H1 (cell line): ENCODE measurements at regions not wholly inside any gene's neighbourhood (a gene's known extent, or its start where the extent isn't known, plus 50 kb on each side); places are given as distances from the start of the nearest gene placed in this dataset.

Experiments
- CTCF ChIA-PET: fragments of 300-600 bp; sonication (Branson Sonifier 250); formaldehyde crosslinking; loops from one replicate; lab custom pipeline; 2021; ENCODE audit not compliant: partially characterized antibody; lab: Charles Lee
- POLR2A ChIA-PET: fragments of 300-600 bp; sonication (Branson Sonifier 250); formaldehyde crosslinking; loops from one replicate; lab custom pipeline; 2021; ENCODE audit warnings: inconsistent platforms; ENCODE audit not compliant: partially characterized antibody; lab: Charles Lee
- DNase-seq, 2 experiments: peaks; one replicate each; pipeline versions ENCODE4 v3.0.0 to v3.0.0-alpha.2; 2010 to 2022; ENCODE audit warnings: low spot score in 2 of 2, low read depth in 1 of 2, mixed read lengths in 1 of 2
- FAIRE-seq: peaks from 2 replicates; lab custom pipeline; 2011; peaks lifted over from hg19 to GRCh38; lab: Jason Lieb, UNC
- H2AFZ ChIP-seq: 2 replicates; pipeline ENCODE4 v1.8.1; 2012; ENCODE audit warnings: low read length, inconsistent platforms
- H2AK5ac ChIP-seq: 2 replicates; pipeline ENCODE4 v1.6.1; 2013; ENCODE audit warnings: low read depth, low read length
- H2BK120ac ChIP-seq: replicated peaks from 2 replicates; pipeline ENCODE3; 2013; ENCODE audit warnings: low read depth, low read length, inconsistent platforms
- H2BK12ac ChIP-seq: 2 replicates; pipeline ENCODE4 v1.6.1; 2013; ENCODE audit warnings: low read depth, low read length
- H2BK15ac ChIP-seq: 2 replicates; pipeline ENCODE4 v1.6.1; 2013; ENCODE audit warnings: low read length
- H2BK20ac ChIP-seq: 2 replicates; pipeline ENCODE4 v1.6.1; 2013; ENCODE audit warnings: low read length
- H2BK5ac ChIP-seq: 2 replicates; pipeline ENCODE4 v1.6.1; 2013; ENCODE audit warnings: low read depth, low read length
- H3K14ac ChIP-seq: 2 replicates; pipeline ENCODE4 v1.6.1; 2013; ENCODE audit warnings: inconsistent platforms; ENCODE audit not compliant: insufficient read length
- H3K18ac ChIP-seq: 2 replicates; pipeline ENCODE4 v1.6.1; 2013; ENCODE audit warnings: low read length; ENCODE audit errors: extremely low read depth
- H3K23ac ChIP-seq: 2 replicates; pipeline ENCODE4 v1.6.1; 2013; ENCODE audit warnings: inconsistent platforms; ENCODE audit not compliant: insufficient read length
- H3K23me2 ChIP-seq: 2 replicates; pipeline ENCODE4 v1.6.1; 2013; ENCODE audit warnings: low read depth, low read length
- H3K27ac ChIP-seq: 2 replicates; pipeline ENCODE4 v1.6.1; 2011; ENCODE audit warnings: low read depth, low read length, inconsistent platforms
- H3K27me3 ChIP-seq, 4 experiments: replicated peaks in 1 of 4; 1 replicate in 1 of 4; 2 replicates in 3 of 4; pipeline versions ENCODE4 v1.6.1 to v1.8.1; 2011 to 2013; ENCODE audit warnings: low read length in 3 of 4, mild to moderate bottlenecking in 3 of 4, inconsistent platforms in 2 of 4, mixed read lengths in 2 of 4, moderate library complexity in 1 of 4; ENCODE audit not compliant: control insufficient read depth in 3 of 4, insufficient read depth in 3 of 4; ENCODE audit errors: extremely low read depth in 1 of 4
- H3K36me3 ChIP-seq, 4 experiments: 2 replicates each; pipeline versions ENCODE4 v1.6.1 to v1.8.1; 2011 to 2013; ENCODE audit warnings: mild to moderate bottlenecking in 4 of 4, low read length in 3 of 4, moderate library complexity in 2 of 4, control low read depth in 1 of 4, inconsistent platforms in 1 of 4; ENCODE audit not compliant: insufficient read depth in 4 of 4, control insufficient read depth in 2 of 4
- H3K4ac ChIP-seq: replicated peaks from 2 replicates; pipeline ENCODE3; 2013; ENCODE audit warnings: low read length, low read depth, mixed read lengths, inconsistent platforms; ENCODE audit not compliant: insufficient read length
- H3K4me1 ChIP-seq, 4 experiments: replicated peaks in 1 of 4; 1 replicate in 1 of 4; 2 replicates in 3 of 4; pipeline versions ENCODE4 v1.6.1 to v1.8.1; 2011 to 2013; ENCODE audit warnings: low read length in 3 of 4, inconsistent platforms in 2 of 4, mixed read lengths in 1 of 4; ENCODE audit not compliant: insufficient read depth in 4 of 4, control insufficient read depth in 3 of 4
- H3K4me2 ChIP-seq, 2 experiments: 2 replicates each; pipeline versions ENCODE4 v1.6.1 to v1.8.1; 2011 to 2013; ENCODE audit warnings: low read depth in 2 of 2, low read length in 2 of 2, control low read depth in 1 of 2, inconsistent platforms in 1 of 2, mild to moderate bottlenecking in 1 of 2; ENCODE audit not compliant: insufficient read depth in 1 of 2
- H3K4me3 ChIP-seq, 4 experiments: fragments of 200-600, 300-600 bp in 1 of 4; sonication (generic), shearing (Covaris generic), sonication (Bioruptor Twin) in 1 of 4; 2 replicates each; pipeline versions ENCODE4 v1.5.1 to v1.8.1; 2011 to 2016; ENCODE audit warnings: low read length in 4 of 4, low read depth in 3 of 4, control low read depth in 2 of 4, inconsistent platforms in 2 of 4, mild to moderate bottlenecking in 2 of 4, mixed read lengths in 1 of 4, moderate library complexity in 1 of 4; ENCODE audit not compliant: insufficient read depth in 2 of 4; ENCODE audit errors: extremely low read depth in 1 of 4
- H3K56ac ChIP-seq: replicated peaks from 2 replicates; pipeline ENCODE3; 2013; ENCODE audit warnings: low read depth, mild to moderate bottlenecking, mixed read lengths, low read length, inconsistent platforms; ENCODE audit not compliant: insufficient read length
- H3K79me1 ChIP-seq: 2 replicates; pipeline ENCODE4 v1.6.1; 2013; ENCODE audit warnings: low read depth, low read length, control low read depth
- H3K79me2 ChIP-seq, 2 experiments: 2 replicates each; pipeline versions ENCODE4 v1.6.1 to v1.8.1; 2012 to 2013; ENCODE audit warnings: low read length in 2 of 2, mild to moderate bottlenecking in 2 of 2, inconsistent platforms in 1 of 2; ENCODE audit not compliant: insufficient read depth in 2 of 2, control insufficient read depth in 1 of 2
- H3K9ac ChIP-seq, 4 experiments: replicated peaks in 1 of 4; 1 replicate in 1 of 4; 2 replicates in 3 of 4; pipeline versions ENCODE4 v1.6.1 to v1.8.1; 2011 to 2013; ENCODE audit warnings: low read depth in 3 of 4, low read length in 3 of 4, control low read depth in 2 of 4, mild to moderate bottlenecking in 2 of 4, moderate library complexity in 2 of 4, inconsistent platforms in 1 of 4; ENCODE audit errors: extremely low read depth in 1 of 4
- H3K9me3 ChIP-seq, 2 experiments: 2 replicates each; pipeline versions ENCODE4 v1.6.1 to v1.8.1; 2012 to 2013; ENCODE audit warnings: mild to moderate bottlenecking in 2 of 2, moderate library complexity in 2 of 2, control low read depth in 1 of 2, inconsistent platforms in 1 of 2, low read depth in 1 of 2, low read length in 1 of 2, mixed read lengths in 1 of 2; ENCODE audit not compliant: insufficient read depth in 2 of 2
- H4K20me1 ChIP-seq, 2 experiments: replicated peaks in 1 of 2; 2 replicates each; pipeline versions ENCODE3 to v1.8.1; 2011 to 2013; ENCODE audit warnings: inconsistent platforms in 2 of 2, low read length in 2 of 2, mild to moderate bottlenecking in 1 of 2; ENCODE audit not compliant: insufficient read depth in 2 of 2, control insufficient read depth in 1 of 2
- H4K5ac ChIP-seq: 2 replicates; pipeline ENCODE4 v1.6.1; 2013; ENCODE audit warnings: low read length, low read depth, mixed read lengths, inconsistent platforms; ENCODE audit not compliant: insufficient read length
- H4K8ac ChIP-seq: 2 replicates; pipeline ENCODE4 v1.8.0; 2013; ENCODE audit warnings: mild to moderate bottlenecking, moderate library complexity, low read length, inconsistent platforms; ENCODE audit not compliant: insufficient read depth; ENCODE audit errors: extremely low read depth
- H4K91ac ChIP-seq: replicated peaks from 2 replicates; pipeline ENCODE3; 2013; ENCODE audit warnings: low read length, mixed read lengths, inconsistent platforms; ENCODE audit not compliant: insufficient read length
- CHD1 ChIP-seq: IDR thresholded peaks from 2 replicates; pipeline ENCODE4 v1.6.1; 2012; ENCODE audit warnings: low read depth, low read length, improper control_type of control experiment
- JUND ChIP-seq: IDR thresholded peaks from 2 replicates; pipeline ENCODE4 v1.6.1; 2011; ENCODE audit warnings: mild to moderate bottlenecking, improper control_type of control experiment, low read length
- TAF7 ChIP-seq: optimal IDR thresholded peaks from 2 replicates; pipeline ENCODE3; 2011; ENCODE audit warnings: low read depth, mild to moderate bottlenecking, inconsistent platforms, low read length, moderate library complexity, borderline replicate concordance
- WGBS, 2 experiments: shearing (Covaris generic) in 1 of 2; methylation state at CpG; one replicate each; pipeline versions ENCODE4 v1.1.6 to v1.1.7; 2013 to 2015; ENCODE audit warnings: low lambda C conversion rate in 2 of 2, mixed read lengths in 2 of 2, inconsistent platforms in 1 of 2, low coverage in 1 of 2, missing lambda C conversion rate in 1 of 2; ENCODE audit not compliant: insufficient replicate concordance in 2 of 2, insufficient coverage in 1 of 2, insufficient read length in 1 of 2; ENCODE audit errors: extremely low coverage in 1 of 2, missing lambda C conversion rate in 1 of 2; 5-methylcytosine and 5-hydroxymethylcytosine counted together

GRCh38 chr11:133784359-133784758 is 61.0 kb downstream of the SPATA19 start:
- Histone ChIP-seq H3K9me3 (peaks cover 0 to 7% of the 10 kb centered on the region in 2 experiments; a peak in 1 of 4 replicates), H2BK5ac (no peak overlapping the region), H3K56ac (no peak overlapping the region), H3K23ac (no peak overlapping the region), H3K4me1 (peaks cover 0 to 3% (median 2%) of the 10 kb centered on the region in 4 experiments; a peak in 2 of 7 replicates), H2AFZ (no peak overlapping the region), H4K91ac (no peak overlapping the region), H3K79me1 (no peaks in the 10 kb centered on the region), H3K4me2 (no peak overlapping the region), H3K18ac (no peak overlapping the region), H3K9ac (no peak overlapping the region), H3K27ac (no peak overlapping the region), H3K36me3 (no peaks in the 10 kb centered on the region), H2BK120ac (no peak overlapping the region), H3K4me3 (no peak overlapping the region), H3K4ac (no peak overlapping the region), H3K79me2 (no peaks in the 10 kb centered on the region), H2BK12ac (no peak overlapping the region), H4K5ac (no peak overlapping the region), H2AK5ac (no peak overlapping the region), H2BK15ac (no peak overlapping the region), H3K14ac (no peak overlapping the region), H4K8ac (no peak overlapping the region), H3K23me2 (peaks cover 2% of the 10 kb centered on the region; the same call in 1 of the 2 replicates), H2BK20ac (no peak overlapping the region), H4K20me1 (no peaks in the 10 kb centered on the region), H3K27me3 (peaks cover 0 to 19% (median 12%) of the 10 kb centered on the region in 4 experiments; a peak in 6 of 7 replicates)
- ChIA-PET CTCF (interaction anchor here (1.4 kb wide), 1 partner anchor 37 kb away, joined by 5 read pairs; no protein-coding TSS in a partner anchor), POLR2A (no interaction called here)
- TF ChIP-seq JUND (no peak), TAF7 (no peak), CHD1 (no peak)
- WGBS, 2 experiments = 89% methylated on average over 6 of the region's 6 CpGs; no CpG with 5 or more reads in 1 of the 2 experiments
- DNase-seq (no peak), FAIRE-seq (no peak)
